HG02943 (cell line): ENCODE measurements at regions not wholly inside any gene's neighbourhood (a gene's known extent, or its start where the extent isn't known, plus 50 kb on each side); places are given as distances from the start of the nearest gene placed in this dataset.
A peak's percentile ranks its signal among the peaks of the same experiment; 100 is the strongest.

Experiments
- ATAC-seq: cut with Tn5 transposase; IDR thresholded peaks from one replicate; pipeline ENCODE4 v1.9.1; 2021; ENCODE audit warnings: mild to moderate bottlenecking, low read depth, moderate library complexity; ENCODE audit not compliant: unreplicated experiment

- ATAC-seq: peak; percentile 95
Observed at GRCh38 chr11:86193297-86194095, 51.1 kb upstream of the EED start.

- ATAC-seq: peak; percentile 14
Observed at GRCh38 chr11:86192519-86193257, 51.9 kb upstream of the EED start.

- ATAC-seq: no peak
Observed at GRCh38 chr11:86191874-86192273, 52.7 kb upstream of the EED start.

- ATAC-seq: no peak
Observed at GRCh38 chr11:86187027-86187426, 57.5 kb upstream of the EED start.

GRCh38 chr11:86186386-86186785 is 58.2 kb upstream of the EED start:
- ATAC-seq: no peak

- ATAC-seq: no peak
Observed at GRCh38 chr11:86185381-86185750, 59.2 kb upstream of the EED start.

- ATAC-seq: no peak
Observed at GRCh38 chr11:86184728-86185380, 59.7 kb upstream of the EED start.

- no peak for ATAC-seq
Observed at GRCh38 chr11:86183694-86184093, 60.9 kb upstream of the EED start.

GRCh38 chr11:86182976-86183584 is 61.5 kb upstream of the EED start:
- ATAC-seq: peak; percentile 96

- no peak for ATAC-seq
Observed at GRCh38 chr11:86181379-86181778, 63.2 kb upstream of the EED start.

- no peak for ATAC-seq
Observed at GRCh38 chr11:86180851-86181250, 63.7 kb upstream of the EED start.

GRCh38 chr11:86180423-86180822 is 64.1 kb upstream of the EED start:
- ATAC-seq: no peak

- ATAC-seq: no peak
Observed at GRCh38 chr11:86179646-86180064, 64.9 kb upstream of the EED start.

- ATAC-seq: no peak
Observed at GRCh38 chr11:86177302-86177701, 67.3 kb upstream of the EED start.

GRCh38 chr11:86176165-86176884 is 68.2 kb upstream of the EED start:
- ATAC-seq: peak; percentile 55

GRCh38 chr11:86175626-86176025 is 68.9 kb upstream of the EED start:
- no peak for ATAC-seq

GRCh38 chr11:86175191-86175590 is 69.4 kb upstream of the EED start:
- ATAC-seq: no peak

GRCh38 chr11:86174101-86175046 is 70.2 kb upstream of the EED start:
- no peak for ATAC-seq

GRCh38 chr11:86172894-86173293 is 71.7 kb upstream of the EED start:
- ATAC-seq: no peak
